ENCODE measurements at regions not wholly inside any gene's neighbourhood (a gene's known extent, or its start where the extent isn't known, plus 50 kb on each side); places are given as distances from the start of the nearest gene placed in this dataset.

DNA sequence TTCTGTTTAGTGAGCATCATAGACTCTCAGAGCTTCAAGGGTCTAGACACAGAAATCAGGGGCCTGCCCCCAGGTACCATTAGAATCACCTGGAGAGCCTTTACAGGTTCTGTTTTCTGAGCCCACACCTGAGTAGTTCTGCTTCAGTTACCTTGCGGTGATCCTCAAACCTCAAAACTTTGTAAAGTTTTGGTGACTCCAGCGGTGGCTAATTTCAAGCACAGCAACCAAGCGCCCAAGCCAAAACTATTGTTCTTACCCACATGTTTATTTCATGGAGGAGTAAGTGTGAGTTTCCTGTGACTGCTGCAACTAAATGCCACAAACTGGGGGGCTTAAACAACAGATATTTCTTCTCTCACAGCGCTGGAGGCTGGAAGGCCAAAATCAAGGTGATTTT lies 108.9 kb downstream of the FOXD1 start:
- H3K4me1 ChIP-seq (ENCODE audit: insufficient read depth), result no peaks in the 10 kb centered on the region
- no peaks in the 10 kb centered on the region for H3K36me3 ChIP-seq (ENCODE audit: insufficient read depth)
- H3K4me3 ChIP-seq (ENCODE audit: low read depth, low read length), result no peak overlapping the region
- 92% methylated on average over 4 of the region's 4 CpGs for WGBS
- DNase-seq (ENCODE audit: extremely low spot score), result no peak
- H3K27ac ChIP-seq (ENCODE audit: low read depth), result no peak overlapping the region

DNA sequence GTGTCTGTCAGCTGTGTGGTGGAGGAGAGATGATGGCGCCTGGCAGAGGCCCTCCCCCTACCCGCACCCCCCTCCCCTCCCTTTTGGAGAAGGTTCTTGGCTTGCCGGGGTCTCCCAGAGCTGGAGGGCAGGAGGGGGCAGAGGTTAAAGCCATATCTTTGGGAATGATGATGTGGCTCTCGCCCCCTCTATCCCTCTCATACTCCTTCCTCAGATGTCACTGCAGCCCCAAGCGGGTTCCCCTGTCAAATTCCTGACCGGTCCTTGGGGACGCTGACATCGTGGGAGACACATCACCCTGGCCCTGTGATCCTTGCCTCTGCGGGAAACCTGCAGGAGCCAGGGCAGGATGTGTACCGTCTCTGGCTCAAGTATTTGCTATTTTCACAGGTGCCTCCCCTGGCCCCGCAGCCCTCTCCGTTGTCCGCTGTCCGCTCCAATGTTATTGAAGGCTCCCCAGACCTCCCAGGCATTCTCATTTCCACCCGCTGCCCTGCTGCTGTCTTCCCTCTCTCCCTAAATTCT lies 109.5 kb downstream of the FOXD1 start:
- no peak overlapping the region for H3K27ac ChIP-seq (ENCODE audit: low read depth)

DNA sequence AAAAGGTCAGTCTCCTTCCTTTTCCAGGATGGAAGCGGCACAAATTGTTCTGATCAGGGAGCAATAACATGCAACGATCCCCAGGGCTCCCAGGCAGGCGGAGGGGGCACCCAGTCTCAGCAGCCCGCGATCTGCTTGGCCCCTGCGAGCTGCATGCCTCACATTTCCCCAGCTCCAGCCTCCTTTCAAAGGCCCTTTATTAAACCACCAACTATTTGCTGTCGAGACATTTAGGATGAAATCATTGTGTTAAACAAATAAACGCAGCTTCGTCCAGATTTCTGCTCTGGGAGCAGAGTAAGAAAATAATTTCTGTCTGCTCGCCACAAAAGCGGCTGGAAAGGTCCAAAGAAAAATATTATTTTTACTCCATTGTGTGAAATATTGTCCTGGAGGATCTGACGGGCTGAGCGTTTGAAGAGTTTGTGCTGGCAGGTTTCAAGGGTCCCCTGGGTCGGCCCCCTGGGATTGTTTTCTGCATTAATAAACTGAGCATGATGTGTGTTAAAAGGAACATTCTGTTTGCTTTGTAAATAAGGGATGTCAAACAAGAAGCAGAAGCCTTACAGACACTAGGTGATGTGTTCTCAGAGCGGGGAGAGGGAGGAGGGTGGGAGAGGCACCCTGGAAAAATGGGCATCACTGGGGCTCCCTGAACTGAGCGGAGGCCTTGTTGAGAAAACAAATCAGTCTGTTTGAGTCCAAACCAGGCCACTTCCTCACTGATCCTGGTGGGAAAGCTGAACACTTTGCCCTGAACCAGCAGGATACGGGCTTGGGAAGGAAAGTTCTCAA lies 110.1 kb downstream of the FOXD1 start:
- H3K4me1 ChIP-seq (ENCODE audit: insufficient read depth), result no peaks in the 10 kb centered on the region
- H3K27ac ChIP-seq (ENCODE audit: low read depth), result no peak overlapping the region
- DNase-seq (ENCODE audit: extremely low spot score), result no peak
- H3K36me3 ChIP-seq (ENCODE audit: insufficient read depth), result no peaks in the 10 kb centered on the region
- 40% methylated on average over 17 of the region's 17 CpGs for WGBS
- no peak overlapping the region for H3K4me3 ChIP-seq (ENCODE audit: low read depth, low read length)

More for the DNA sequence above, 109.5 kb downstream of the FOXD1 start:
- 63% methylated on average over 15 of the region's 15 CpGs for WGBS
- H3K4me3 ChIP-seq (ENCODE audit: low read depth, low read length), result no peak overlapping the region
- H3K36me3 ChIP-seq (ENCODE audit: insufficient read depth), result no peaks in the 10 kb centered on the region
- H3K4me1 ChIP-seq (ENCODE audit: insufficient read depth), result no peaks in the 10 kb centered on the region
- no peak for DNase-seq (ENCODE audit: extremely low spot score)

DNA sequence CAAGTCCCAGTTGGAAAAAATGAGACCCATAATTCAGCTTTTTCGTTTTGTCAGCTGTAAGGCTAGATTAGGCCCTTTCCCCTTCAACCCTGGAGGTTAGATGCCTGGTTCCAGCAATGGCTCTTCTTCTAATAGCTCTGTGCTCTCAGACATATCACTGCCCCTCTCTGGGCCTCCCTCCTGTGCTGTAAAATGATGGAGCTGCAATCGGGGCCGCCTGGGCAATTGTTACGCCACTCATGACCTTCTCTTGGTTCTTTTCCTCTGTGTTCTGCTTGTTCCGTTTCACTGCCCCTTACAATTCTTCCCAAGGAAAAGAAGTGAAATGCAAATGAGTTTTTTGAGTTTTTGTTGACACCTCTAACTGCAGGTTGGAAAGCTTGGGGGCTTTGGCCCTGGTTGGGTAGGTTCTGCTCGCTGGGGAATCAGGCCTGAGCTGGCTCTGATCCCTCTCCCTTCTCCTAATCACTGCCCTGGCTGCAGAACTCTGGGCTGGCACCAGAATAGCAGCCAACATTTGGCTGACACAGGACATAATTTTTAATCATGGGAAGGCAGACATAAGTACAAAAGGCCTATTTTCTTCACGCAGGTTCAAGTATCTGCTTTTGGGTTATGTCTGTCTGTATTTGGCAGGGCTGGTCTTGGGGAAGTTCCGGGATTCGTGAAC lies 110.9 kb downstream of the FOXD1 start:
- H3K4me3 ChIP-seq (ENCODE audit: low read depth, low read length), result no peak overlapping the region
- DNase-seq (ENCODE audit: extremely low spot score), result no peak
- 61% methylated on average over 9 of the region's 9 CpGs for WGBS
- H3K36me3 ChIP-seq (ENCODE audit: insufficient read depth), result no peaks in the 10 kb centered on the region
- H3K27ac ChIP-seq (ENCODE audit: low read depth), result no peak overlapping the region
- no peaks in the 10 kb centered on the region for H3K4me1 ChIP-seq (ENCODE audit: insufficient read depth)

DNA sequence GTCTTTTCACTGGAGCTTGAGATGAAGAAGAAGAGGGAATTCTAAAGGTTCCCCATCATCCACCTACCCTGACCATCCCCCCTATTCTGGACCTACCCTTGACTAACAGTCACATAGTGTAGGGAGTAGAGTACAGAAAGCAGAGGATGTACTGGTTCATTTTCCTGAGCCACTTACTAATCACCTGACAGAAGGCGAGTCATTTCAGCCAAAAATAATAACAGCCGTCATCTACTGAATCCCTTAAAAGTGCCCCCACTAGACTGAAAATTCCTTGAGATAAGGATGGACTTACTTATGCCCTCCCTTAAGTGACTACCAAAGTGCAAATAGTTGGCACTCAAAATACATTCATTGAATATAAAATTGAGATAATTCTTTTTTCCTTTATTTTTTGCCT lies 112.2 kb downstream of the FOXD1 start:
- no peak for DNase-seq (ENCODE audit: extremely low spot score)
- no peak overlapping the region for H3K27ac ChIP-seq (ENCODE audit: low read depth)
- WGBS, result 51% methylated on average over 2 of the region's 2 CpGs
- H3K4me3 ChIP-seq (ENCODE audit: low read depth, low read length), result no peak overlapping the region
- H3K36me3 ChIP-seq (ENCODE audit: insufficient read depth), result no peaks in the 10 kb centered on the region
- H3K4me1 ChIP-seq (ENCODE audit: insufficient read depth), result no peaks in the 10 kb centered on the region

DNA sequence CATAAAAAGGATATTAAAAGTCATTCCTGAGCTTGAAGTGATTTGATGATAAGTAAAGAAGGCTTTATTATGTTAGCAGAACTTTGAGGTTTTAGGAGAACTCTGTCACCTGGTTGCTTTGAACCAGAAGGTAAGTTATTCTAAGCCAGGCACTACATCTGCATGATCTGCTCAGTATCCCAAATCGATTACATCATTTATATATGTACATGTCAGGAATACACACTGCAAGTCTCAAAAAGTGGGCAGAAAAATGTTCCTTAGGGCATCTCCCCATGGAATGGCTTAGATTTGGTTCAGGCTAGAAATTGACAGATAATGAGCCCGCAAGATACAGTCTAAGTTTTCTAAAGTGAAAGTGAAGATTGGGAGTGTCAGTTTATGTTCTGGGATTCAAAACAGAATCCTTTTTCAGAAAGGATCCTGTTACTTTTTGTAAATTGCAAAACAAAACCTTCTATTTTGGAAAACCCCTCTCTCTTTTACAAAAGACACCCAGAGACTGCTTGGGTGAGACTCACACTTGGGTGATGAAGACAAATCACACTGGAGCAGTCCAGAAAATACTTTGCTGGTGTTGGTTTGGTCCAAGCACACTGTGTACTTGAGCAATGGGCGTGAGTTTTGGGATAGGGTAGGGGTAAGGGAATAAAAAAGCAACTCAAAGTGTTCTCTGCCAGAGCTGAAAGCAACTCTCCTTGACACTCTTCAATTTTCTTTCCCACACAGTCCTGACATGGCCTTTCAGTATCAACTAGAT lies 114.5 kb downstream of the FOXD1 start:
- no peaks in the 10 kb centered on the region for H3K4me1 ChIP-seq (ENCODE audit: insufficient read depth)
- DNase-seq (ENCODE audit: extremely low spot score), result no peak
- 81% methylated on average over 3 of the region's 3 CpGs for WGBS
- no peak overlapping the region for H3K27ac ChIP-seq (ENCODE audit: low read depth)
- no peak overlapping the region for H3K4me3 ChIP-seq (ENCODE audit: low read depth, low read length)
- no peaks in the 10 kb centered on the region for H3K36me3 ChIP-seq (ENCODE audit: insufficient read depth)

DNA sequence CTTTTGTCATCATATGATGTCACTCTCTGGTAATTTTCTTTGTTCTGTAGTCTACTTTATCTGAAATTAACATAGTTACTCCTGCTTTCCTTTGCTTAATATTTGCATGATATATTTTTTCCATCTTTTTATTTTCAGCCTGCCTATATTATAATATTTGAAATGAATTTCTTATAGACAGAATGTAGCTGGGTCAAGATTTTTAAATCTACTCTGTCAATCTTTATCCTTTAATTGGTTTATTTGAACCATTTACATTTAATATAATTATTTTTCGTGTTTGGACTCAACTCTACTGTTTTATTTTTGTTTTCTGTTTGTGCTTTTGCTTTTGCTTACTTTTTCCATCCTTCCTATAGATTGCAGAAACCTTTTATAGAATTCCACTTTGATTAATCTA lies 118.0 kb downstream of the FOXD1 start:
- Histone ChIP-seq H3K36me3 (ENCODE audit: insufficient read depth) (no peaks in the 10 kb centered on the region), H3K4me1 (ENCODE audit: insufficient read depth) (no peaks in the 10 kb centered on the region), H3K27ac (ENCODE audit: low read depth) (no peak overlapping the region), H3K4me3 (ENCODE audit: low read depth, low read length) (no peak overlapping the region)
- DNase-seq (ENCODE audit: extremely low spot score), result no peak
- 57% methylated on average over 1 of the region's 1 CpG for WGBS

DNA sequence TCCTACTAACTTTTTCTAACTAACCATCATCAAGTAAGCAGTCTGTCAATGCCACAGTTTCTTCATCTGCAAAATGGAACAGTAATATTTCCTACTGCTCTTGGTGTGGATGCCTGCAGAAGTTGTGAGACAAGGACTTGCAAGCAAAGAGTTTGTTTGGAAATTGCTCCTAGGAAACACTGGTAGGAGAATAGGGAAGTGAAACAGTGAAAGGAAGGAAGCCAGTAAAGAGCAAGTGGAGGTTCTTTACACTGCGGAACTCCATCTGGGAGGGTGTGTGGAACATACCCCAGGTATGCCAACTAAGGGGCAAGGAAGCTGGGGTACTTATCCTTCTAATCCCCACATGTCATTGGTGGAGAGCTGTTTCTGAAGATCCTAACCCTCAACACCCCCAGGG lies 119.9 kb downstream of the FOXD1 start:
- no peaks in the 10 kb centered on the region for H3K36me3 ChIP-seq (ENCODE audit: insufficient read depth)
- DNase-seq (ENCODE audit: extremely low spot score), result no peak
- no peak overlapping the region for H3K27ac ChIP-seq (ENCODE audit: low read depth)
- H3K4me3 ChIP-seq (ENCODE audit: low read depth, low read length), result no peak overlapping the region
- WGBS, result 87% methylated on average over 1 of the region's 1 CpG
- no peaks in the 10 kb centered on the region for H3K4me1 ChIP-seq (ENCODE audit: insufficient read depth)

DNA sequence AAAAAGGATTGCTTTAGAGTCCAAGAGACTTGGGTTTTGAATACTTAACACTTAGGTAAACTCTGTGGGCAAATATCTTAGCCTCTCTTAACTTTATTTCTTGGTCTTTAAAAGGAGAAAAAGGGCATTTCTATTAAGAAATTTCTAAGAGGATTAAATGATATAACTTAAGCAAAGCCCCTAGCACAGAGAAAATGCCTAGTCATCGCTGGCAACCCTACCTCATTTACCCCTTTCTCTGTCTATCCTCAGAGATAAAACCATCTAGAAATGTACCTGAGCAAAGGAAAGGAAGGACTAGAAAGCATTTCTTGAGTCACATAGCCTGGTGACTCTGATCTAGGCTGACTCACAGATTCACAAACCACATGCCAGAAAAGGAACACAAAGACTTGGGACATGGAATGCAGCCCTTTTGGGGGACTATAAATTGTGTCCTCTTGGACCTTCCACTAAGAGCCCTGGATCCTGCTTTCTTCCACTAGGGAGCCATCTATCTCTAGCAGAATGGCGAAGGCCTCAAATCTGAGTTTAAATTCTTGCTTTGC lies 120.6 kb downstream of the FOXD1 start:
- Histone ChIP-seq H3K4me1 (ENCODE audit: insufficient read depth) (no peaks in the 10 kb centered on the region), H3K4me3 (ENCODE audit: low read depth, low read length) (no peak overlapping the region), H3K36me3 (ENCODE audit: insufficient read depth) (no peaks in the 10 kb centered on the region), H3K27ac (ENCODE audit: low read depth) (no peak overlapping the region)
- WGBS, result 84% methylated on average over 2 of the region's 2 CpGs
- no peak for DNase-seq (ENCODE audit: extremely low spot score)

DNA sequence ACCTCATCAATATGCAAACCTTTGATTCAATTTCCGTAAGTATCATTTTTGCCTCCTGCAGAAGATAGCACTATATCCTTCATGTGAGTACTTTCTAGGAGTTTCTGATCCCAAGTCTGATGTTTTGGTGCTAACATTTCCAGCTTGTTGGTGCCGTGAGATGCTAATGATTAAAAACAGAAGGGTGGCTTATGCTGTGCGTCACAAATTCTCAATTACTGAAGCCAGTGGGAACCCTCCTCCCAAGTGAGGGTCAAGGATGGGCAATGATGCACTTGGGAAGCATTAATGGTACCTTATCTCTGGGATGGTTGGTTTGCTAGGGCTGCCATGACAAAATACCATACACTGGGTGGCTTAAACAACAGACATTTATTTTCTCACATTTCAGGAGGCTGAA lies 123.0 kb downstream of the FOXD1 start:
- Histone ChIP-seq H3K27ac (ENCODE audit: low read depth) (no peak overlapping the region), H3K4me3 (ENCODE audit: low read depth, low read length) (no peak overlapping the region), H3K36me3 (ENCODE audit: insufficient read depth) (no peaks in the 10 kb centered on the region), H3K4me1 (ENCODE audit: insufficient read depth) (no peaks in the 10 kb centered on the region)
- no peak for DNase-seq (ENCODE audit: extremely low spot score)
- whole genome bisulfite sequencing, result 82% methylated on average over 3 of the region's 3 CpGs

DNA sequence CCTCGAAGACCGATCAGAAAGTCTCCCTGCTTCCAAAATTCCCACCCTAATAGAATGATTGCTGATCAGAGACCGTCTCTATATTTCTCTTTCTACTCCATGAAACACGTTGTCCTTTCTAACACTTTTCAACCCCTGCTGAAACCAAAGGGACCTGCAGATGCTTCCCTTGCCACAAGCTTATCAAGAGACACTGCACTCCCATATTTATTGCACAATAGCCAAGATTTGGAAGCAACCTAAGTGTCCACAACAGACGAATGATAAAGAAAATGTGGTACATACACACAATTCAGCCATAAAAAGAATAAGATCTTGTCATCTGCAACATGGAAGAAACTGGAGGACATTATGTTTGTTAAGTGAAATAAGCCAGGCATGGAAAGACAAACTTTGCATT lies 125.1 kb downstream of the FOXD1 start:
- H3K4me3 ChIP-seq (ENCODE audit: low read depth, low read length), result no peak overlapping the region
- no peaks in the 10 kb centered on the region for H3K36me3 ChIP-seq (ENCODE audit: insufficient read depth)
- DNase-seq (ENCODE audit: extremely low spot score), result no peak
- no peaks in the 10 kb centered on the region for H3K4me1 ChIP-seq (ENCODE audit: insufficient read depth)
- no peak overlapping the region for H3K27ac ChIP-seq (ENCODE audit: low read depth)
- 68% methylated on average over 5 of the region's 5 CpGs for WGBS

DNA sequence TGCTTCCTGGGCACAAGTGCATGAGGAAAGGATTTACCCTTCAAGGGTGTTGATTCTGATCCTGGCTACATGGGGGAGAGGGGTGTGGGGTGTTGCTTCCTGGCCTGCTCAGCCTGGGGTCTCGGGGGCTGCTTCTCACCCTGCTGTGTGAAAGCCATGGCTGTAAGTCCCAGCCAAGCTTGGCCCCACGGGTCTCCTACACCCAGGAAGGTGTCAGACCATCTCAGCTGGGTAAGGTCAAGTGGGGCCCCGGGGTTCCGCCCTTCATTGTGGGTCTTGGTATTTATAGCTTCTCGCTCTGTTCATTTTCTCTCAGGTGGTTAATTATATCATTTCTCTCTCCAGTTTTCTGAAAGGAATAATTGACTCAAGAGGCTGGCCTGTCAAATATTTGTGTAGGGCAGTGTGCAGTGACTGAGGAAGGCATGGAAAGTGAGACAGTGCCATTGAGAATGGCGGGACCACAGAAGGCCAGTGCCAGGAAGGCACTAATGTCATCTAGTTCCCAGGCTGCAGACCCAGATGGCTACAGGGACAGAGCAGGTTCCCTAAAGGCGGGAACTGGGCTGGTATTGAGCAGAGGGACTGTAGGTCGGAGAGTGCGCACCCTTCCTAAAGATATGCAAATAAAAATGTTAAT lies 126.0 kb downstream of the FOXD1 start:
- Histone ChIP-seq H3K4me1 (ENCODE audit: insufficient read depth) (no peaks in the 10 kb centered on the region), H3K4me3 (ENCODE audit: low read depth, low read length) (no peak overlapping the region), H3K27ac (ENCODE audit: low read depth) (no peak overlapping the region), H3K36me3 (ENCODE audit: insufficient read depth) (no peaks in the 10 kb centered on the region)
- no peak for DNase-seq (ENCODE audit: extremely low spot score)
- WGBS, result 83% methylated on average over 9 of the region's 9 CpGs

DNA sequence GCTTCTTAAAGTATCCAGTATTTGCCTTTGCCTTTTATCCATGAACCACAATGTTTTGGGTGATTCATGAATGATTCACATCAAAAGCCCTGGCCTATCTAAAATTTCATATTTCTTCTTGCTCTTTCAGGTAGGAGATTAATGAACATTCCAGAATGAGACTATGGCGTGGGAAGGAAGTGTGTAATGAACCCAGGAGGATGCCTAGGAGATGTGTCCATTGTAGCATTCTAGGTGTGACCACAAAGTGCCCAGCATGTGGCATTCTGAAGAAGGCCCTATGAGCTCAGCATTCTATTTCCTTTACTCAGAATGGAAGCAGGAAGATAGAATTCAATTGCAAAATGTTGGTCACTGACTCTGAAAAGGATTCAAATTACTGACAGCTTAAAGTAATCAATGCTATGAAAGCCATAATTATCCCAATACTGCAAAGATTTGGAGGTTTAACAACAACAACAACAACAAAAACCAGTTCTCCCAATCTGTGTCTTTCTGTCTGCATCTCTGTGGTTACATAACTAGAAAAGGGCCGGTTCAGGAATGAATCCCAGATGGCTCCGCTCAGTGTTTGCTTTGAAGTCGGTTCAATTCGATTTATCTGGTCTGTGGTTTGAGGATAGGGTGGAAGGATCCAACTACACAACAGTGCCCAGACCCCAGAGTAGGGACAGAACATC lies 126.7 kb downstream of the FOXD1 start:
- WGBS, result 49% methylated on average over 5 of the region's 5 CpGs
- no peaks in the 10 kb centered on the region for H3K36me3 ChIP-seq (ENCODE audit: insufficient read depth)
- no peak for DNase-seq (ENCODE audit: extremely low spot score)
- no peaks in the 10 kb centered on the region for H3K4me1 ChIP-seq (ENCODE audit: insufficient read depth)
- no peak overlapping the region for H3K27ac ChIP-seq (ENCODE audit: low read depth)
- no peak overlapping the region for H3K4me3 ChIP-seq (ENCODE audit: low read depth, low read length)

Measured in urinary bladder (tissue), 3 donors.